HL-60 (cell line): ENCODE measurements at regions not wholly inside any gene's neighbourhood (a gene's known extent, or its start where the extent isn't known, plus 50 kb on each side); places are given as distances from the start of the nearest gene placed in this dataset.
"Not testable (repeated sequence)": the region's sequence is repeated elsewhere in the genome, so short reads cannot be mapped to it uniquely, and the experiment has no call there.

Experiments used
- DNase-seq, 2 experiments: peaks; one replicate each; pipeline ENCODE4 v3.0.0-alpha.2; 2010 to 2020; ENCODE audit warnings: low read depth in 1 of 2, low spot score in 1 of 2
- H3K27ac ChIP-seq: fragments of 250-450 bp; sonication (Bioruptor Pico); replicated peaks from 2 replicates; pipeline ENCODE4 v1.5.1; 2020; ENCODE audit warnings: mild to moderate bottlenecking, moderate library complexity
- H3K27me3 ChIP-seq: fragments of 250-450 bp; sonication (Bioruptor Pico); 2 replicates; pipeline ENCODE4 v1.5.1; 2021; ENCODE audit warnings: mild to moderate bottlenecking, moderate library complexity; ENCODE audit not compliant: insufficient read depth, poor library complexity, severe bottlenecking
- H3K4me3 ChIP-seq: replicated peaks from 2 replicates; pipeline ENCODE4 v1.5.1; 2011; ENCODE audit warnings: mild to moderate bottlenecking, control low read depth, low read length; ENCODE audit not compliant: insufficient read depth
- GABPA ChIP-seq: IDR thresholded peaks from 2 replicates; pipeline ENCODE4 v1.6.1; 2012; ENCODE audit warnings: low read depth
- POLR2AphosphoS5 ChIP-seq: IDR thresholded peaks from 2 replicates; pipeline ENCODE4 v1.6.1; 2012; ENCODE audit warnings: low read depth
- SPI1 ChIP-seq: IDR thresholded peaks from 2 replicates; pipeline ENCODE4 v1.6.1; 2012; ENCODE audit warnings: low read depth, mild to moderate bottlenecking, borderline replicate concordance
- TF ChIP-seq, protein P1 (sequence below): IDR thresholded peaks from 2 replicates; pipeline ENCODE4 v1.6.1; 2012; ENCODE audit warnings: low read depth; ENCODE audit not compliant: insufficient replicate concordance
- TF ChIP-seq, protein P2 (sequence below): IDR thresholded peaks from one replicate; pipeline ENCODE4 v1.5.1; 2011; ENCODE audit warnings: low read length, control low read depth, inconsistent platforms; ENCODE audit not compliant: insufficient read depth

DNA sequence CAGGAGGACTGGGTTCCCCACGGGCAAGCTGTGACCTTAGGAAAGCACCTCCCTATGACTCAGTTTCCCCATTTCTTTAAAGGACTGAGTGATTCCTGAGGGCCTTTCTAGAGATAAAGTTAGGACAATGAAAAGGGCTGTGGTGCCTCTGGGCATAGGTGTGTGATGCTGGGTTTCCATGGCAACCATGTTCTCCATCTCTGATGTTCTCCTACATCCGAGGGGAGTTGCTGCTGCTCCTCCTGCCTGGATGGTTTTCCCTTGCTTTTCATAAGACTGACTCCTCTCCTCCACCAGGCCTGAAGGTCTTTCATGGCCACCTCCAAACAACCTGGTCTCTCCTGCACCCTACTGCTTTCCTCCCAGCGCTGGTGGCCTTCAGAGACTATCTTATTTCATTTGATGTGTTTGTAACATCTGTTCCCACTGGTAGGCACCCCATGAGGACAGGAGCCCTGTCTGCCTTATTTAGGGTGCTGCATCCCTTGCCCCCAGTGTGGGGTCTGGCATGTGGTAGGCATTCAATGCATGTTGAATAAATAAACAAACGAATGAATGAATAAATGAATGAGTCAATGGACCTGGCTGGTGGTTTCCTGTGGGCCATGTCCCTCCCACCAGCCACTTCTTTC lies 112.2 kb upstream of the HAND1 start:
- Histone ChIP-seq H3K27me3 (no peaks in the 10 kb centered on the region), H3K27ac (no peak overlapping the region), H3K4me3 (no peak overlapping the region)
- DNase-seq: no peak
- TF ChIP-seq SPI1: no peak

DNA sequence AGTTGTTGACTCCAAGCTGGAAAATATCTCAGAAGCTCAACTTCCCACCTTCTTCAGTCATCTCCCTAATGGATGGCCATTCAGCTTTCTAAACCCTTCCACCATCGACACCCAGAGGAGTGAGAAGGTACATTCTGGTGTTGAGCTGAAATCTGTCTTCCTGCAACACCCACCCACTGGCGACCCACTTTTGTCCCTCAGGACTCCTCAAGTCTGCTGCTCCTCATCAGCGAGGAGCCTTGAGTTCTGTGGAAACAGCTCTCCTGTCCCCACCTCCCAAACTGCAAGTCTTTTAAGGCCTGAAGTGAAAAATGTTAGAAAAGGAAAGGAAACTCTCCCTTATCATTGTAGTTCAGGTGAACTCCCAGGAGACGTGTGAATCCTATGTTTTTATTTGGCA lies 111.5 kb upstream of the HAND1 start:
- TF ChIP-seq, protein P1, sequence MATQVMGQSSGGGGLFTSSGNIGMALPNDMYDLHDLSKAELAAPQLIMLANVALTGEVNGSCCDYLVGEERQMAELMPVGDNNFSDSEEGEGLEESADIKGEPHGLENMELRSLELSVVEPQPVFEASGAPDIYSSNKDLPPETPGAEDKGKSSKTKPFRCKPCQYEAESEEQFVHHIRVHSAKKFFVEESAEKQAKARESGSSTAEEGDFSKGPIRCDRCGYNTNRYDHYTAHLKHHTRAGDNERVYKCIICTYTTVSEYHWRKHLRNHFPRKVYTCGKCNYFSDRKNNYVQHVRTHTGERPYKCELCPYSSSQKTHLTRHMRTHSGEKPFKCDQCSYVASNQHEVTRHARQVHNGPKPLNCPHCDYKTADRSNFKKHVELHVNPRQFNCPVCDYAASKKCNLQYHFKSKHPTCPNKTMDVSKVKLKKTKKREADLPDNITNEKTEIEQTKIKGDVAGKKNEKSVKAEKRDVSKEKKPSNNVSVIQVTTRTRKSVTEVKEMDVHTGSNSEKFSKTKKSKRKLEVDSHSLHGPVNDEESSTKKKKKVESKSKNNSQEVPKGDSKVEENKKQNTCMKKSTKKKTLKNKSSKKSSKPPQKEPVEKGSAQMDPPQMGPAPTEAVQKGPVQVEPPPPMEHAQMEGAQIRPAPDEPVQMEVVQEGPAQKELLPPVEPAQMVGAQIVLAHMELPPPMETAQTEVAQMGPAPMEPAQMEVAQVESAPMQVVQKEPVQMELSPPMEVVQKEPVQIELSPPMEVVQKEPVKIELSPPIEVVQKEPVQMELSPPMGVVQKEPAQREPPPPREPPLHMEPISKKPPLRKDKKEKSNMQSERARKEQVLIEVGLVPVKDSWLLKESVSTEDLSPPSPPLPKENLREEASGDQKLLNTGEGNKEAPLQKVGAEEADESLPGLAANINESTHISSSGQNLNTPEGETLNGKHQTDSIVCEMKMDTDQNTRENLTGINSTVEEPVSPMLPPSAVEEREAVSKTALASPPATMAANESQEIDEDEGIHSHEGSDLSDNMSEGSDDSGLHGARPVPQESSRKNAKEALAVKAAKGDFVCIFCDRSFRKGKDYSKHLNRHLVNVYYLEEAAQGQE: no peak
- TF ChIP-seq, protein P2, sequence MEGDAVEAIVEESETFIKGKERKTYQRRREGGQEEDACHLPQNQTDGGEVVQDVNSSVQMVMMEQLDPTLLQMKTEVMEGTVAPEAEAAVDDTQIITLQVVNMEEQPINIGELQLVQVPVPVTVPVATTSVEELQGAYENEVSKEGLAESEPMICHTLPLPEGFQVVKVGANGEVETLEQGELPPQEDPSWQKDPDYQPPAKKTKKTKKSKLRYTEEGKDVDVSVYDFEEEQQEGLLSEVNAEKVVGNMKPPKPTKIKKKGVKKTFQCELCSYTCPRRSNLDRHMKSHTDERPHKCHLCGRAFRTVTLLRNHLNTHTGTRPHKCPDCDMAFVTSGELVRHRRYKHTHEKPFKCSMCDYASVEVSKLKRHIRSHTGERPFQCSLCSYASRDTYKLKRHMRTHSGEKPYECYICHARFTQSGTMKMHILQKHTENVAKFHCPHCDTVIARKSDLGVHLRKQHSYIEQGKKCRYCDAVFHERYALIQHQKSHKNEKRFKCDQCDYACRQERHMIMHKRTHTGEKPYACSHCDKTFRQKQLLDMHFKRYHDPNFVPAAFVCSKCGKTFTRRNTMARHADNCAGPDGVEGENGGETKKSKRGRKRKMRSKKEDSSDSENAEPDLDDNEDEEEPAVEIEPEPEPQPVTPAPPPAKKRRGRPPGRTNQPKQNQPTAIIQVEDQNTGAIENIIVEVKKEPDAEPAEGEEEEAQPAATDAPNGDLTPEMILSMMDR: no peak
- no peak for TF ChIP-seq GABPA
- TF ChIP-seq SPI1: no peak
- no peak for TF ChIP-seq POLR2AphosphoS5
- no peak for DNase-seq

GRCh38 chr5:154588833-154589425 lies 110.9 kb upstream of the HAND1 start:
- not testable (repeated sequence) for H3K27me3 ChIP-seq, H3K27ac ChIP-seq, DNase-seq, H3K4me3 ChIP-seq

More for the DNA sequence above, 111.5 kb upstream of the HAND1 start:
- Histone ChIP-seq H3K27ac (no peak overlapping the region), H3K27me3 (no peaks in the 10 kb centered on the region), H3K4me3 (no peak overlapping the region)

DNA sequence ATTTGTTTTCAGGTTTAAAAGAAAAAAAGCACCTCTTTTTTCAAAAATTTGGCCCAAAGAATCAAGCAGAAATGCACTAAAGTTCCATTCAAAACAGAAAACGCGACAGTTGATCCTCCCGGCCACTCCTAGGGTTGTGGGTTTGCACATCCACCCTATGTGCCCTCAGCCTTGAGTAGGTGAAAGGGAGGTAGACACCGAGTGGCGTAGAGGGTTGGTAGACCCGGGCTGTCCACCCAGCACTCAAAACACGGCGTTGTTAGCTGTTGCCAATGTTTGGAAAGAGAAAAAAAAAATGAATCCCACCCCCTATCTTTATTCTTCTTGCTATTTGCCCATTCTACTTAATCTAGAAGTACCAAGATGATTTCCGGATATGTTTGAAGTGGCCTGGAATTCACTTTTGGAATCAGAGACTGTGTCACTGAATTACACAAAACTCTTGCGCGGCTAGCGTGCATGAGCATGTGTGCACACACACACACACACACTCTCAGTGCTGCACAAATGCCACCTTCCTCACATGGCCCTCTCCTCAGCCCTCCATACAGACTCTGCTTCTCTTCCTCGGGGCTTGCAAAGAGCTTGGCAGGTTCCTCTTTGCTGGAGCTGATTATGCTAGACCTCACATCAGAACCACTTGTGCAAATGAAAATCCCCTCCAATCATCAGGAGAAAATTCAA lies 110.2 kb upstream of the HAND1 start:
- no peak overlapping the region for H3K27ac ChIP-seq
- no peak for DNase-seq
- no peak for TF ChIP-seq POLR2AphosphoS5
- TF ChIP-seq, protein P2: no peak
- TF ChIP-seq, protein P1: no peak
- TF ChIP-seq GABPA: no peak
- TF ChIP-seq SPI1: no peak
- H3K27me3 ChIP-seq: peaks cover 2% of the 10 kb centered on the region
- no peak overlapping the region for H3K4me3 ChIP-seq
